ENCODE measurements at regions not wholly inside any gene's neighbourhood (a gene's known extent, or its start where the extent isn't known, plus 50 kb on each side); places are given as distances from the start of the nearest gene placed in this dataset.

GRCh38 chr9:96052686-96053085 is 177.2 kb downstream of the ERCC6L2 start:
- Histone ChIP-seq H3K9me3 (replicated peaks) (no peaks in the 10 kb centered on the region), H3K27ac (replicated peaks) (no peak overlapping the region), H3K4me1 (no peaks in the 10 kb centered on the region), H3K4me3 (no peak overlapping the region), H3K36me3 (no peaks in the 10 kb centered on the region), H3K27me3 (ENCODE audit: low read depth) (peaks cover 29% of the 10 kb centered on the region)
- no peak for DNase-seq
- TF ChIP-seq, protein P1, sequence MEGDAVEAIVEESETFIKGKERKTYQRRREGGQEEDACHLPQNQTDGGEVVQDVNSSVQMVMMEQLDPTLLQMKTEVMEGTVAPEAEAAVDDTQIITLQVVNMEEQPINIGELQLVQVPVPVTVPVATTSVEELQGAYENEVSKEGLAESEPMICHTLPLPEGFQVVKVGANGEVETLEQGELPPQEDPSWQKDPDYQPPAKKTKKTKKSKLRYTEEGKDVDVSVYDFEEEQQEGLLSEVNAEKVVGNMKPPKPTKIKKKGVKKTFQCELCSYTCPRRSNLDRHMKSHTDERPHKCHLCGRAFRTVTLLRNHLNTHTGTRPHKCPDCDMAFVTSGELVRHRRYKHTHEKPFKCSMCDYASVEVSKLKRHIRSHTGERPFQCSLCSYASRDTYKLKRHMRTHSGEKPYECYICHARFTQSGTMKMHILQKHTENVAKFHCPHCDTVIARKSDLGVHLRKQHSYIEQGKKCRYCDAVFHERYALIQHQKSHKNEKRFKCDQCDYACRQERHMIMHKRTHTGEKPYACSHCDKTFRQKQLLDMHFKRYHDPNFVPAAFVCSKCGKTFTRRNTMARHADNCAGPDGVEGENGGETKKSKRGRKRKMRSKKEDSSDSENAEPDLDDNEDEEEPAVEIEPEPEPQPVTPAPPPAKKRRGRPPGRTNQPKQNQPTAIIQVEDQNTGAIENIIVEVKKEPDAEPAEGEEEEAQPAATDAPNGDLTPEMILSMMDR (IDR thresholded peaks at IDR 0.05; ENCODE audit: borderline replicate concordance) = no peak
- intact Hi-C loops (cut with micrococcal nuclease) = no loop called here

- no peaks in the 10 kb centered on the region for H3K9me3 ChIP-seq (replicated peaks)
- H3K36me3 ChIP-seq = no peaks in the 10 kb centered on the region
- H3K27ac ChIP-seq (replicated peaks) = no peak overlapping the region
- no peak overlapping the region for H3K4me3 ChIP-seq
- intact Hi-C loops (cut with micrococcal nuclease) = no loop called here
- no peaks in the 10 kb centered on the region for H3K4me1 ChIP-seq
- DNase-seq = no peak
- peaks cover 37% of the 10 kb centered on the region for H3K27me3 ChIP-seq (ENCODE audit: low read depth)
- TF ChIP-seq, protein P1 (IDR thresholded peaks at IDR 0.05; ENCODE audit: borderline replicate concordance) = no peak
These were observed 175.9 kb downstream of the ERCC6L2 start for GRCh38 chr9:96051423-96051822.

DNA sequence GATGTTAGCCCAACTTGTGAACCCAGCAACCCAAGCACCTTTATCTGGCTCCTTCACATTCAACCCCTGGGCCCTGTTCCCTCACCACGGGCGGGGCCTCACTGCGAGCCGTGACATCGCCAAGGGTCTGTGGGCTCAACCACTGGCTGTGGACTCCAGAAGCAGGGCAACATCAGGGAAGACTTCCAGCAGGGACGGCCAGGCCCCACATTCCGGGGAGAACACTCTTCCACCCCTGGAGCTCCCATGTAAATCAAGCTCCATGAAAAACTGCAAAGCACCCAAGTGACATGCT is 175.3 kb downstream of the ERCC6L2 start:
- no peaks in the 10 kb centered on the region for H3K36me3 ChIP-seq
- no peak for DNase-seq
- H3K27me3 ChIP-seq (ENCODE audit: low read depth) = peaks cover 35% of the 10 kb centered on the region
- H3K4me3 ChIP-seq = no peak overlapping the region
- H3K27ac ChIP-seq (replicated peaks) = no peak overlapping the region
- no peaks in the 10 kb centered on the region for H3K9me3 ChIP-seq (replicated peaks)
- TF ChIP-seq, protein P1 (IDR thresholded peaks at IDR 0.05; ENCODE audit: borderline replicate concordance) = no peak
- intact Hi-C loops (cut with micrococcal nuclease) = no loop called here
- H3K4me1 ChIP-seq = no peaks in the 10 kb centered on the region

GRCh38 chr9:96050048-96050860 is 174.8 kb downstream of the ERCC6L2 start:
- no peak overlapping the region for H3K4me3 ChIP-seq
- intact Hi-C loops (cut with micrococcal nuclease) = no loop called here
- H3K36me3 ChIP-seq = no peaks in the 10 kb centered on the region
- no peaks in the 10 kb centered on the region for H3K4me1 ChIP-seq
- no peak for DNase-seq
- no peaks in the 10 kb centered on the region for H3K9me3 ChIP-seq (replicated peaks)
- H3K27ac ChIP-seq (replicated peaks) = no peak overlapping the region
- TF ChIP-seq, protein P1 (IDR thresholded peaks at IDR 0.05; ENCODE audit: borderline replicate concordance) = no peak
- peaks cover 34% of the 10 kb centered on the region for H3K27me3 ChIP-seq (ENCODE audit: low read depth)

DNA sequence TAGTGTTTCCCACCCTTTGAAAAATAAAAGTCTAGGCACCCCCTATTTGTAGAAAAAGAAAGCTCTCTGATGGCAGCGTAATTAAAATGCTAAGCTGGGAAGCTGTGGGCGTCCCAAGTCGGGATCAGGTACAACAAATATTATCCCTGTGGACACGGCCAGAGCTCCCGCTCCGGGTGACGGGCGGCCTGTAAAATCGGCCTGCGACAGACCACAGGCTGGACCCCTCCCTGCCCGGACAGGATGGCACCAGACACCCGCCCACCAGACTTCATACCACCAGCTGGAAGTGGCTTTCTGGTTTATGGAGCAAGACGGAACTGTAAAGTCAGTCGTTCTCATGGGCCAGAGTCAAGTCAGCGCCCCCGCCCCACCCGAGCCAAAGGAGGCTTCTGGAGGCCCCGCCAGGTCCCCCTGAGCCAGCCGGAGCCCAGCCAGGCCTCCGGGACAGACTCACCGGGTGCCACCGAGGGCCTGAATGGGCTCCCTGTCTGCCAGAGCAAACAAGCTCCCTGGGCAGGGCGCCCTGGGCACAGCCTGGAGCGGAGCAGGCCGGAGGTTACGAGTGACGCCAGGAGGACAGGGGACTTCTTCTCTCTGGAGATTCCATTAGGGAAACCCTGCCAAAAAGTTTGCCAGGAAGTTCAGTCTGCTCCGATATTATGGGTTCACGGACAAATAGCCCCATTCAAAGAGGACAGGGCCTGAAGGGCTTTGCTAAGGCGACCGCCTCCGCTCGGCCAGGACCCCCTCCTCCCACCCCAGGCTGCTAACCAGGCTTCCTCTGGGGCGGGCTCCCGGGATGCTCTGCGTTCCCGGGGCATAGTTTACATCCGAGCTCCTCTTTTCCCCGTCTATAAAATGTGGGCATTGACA is 173.7 kb downstream of the ERCC6L2 start:
- peak; percentile 27 for DNase-seq
- no peaks in the 10 kb centered on the region for H3K4me1 ChIP-seq
- peak overlapping the region; percentile 23 for H3K4me3 ChIP-seq
- intact Hi-C loops (cut with micrococcal nuclease) = no loop called here
- H3K27me3 ChIP-seq (ENCODE audit: low read depth) = peaks cover 34% of the 10 kb centered on the region
- peak overlapping the region; percentile 40 for H3K27ac ChIP-seq (replicated peaks)
- H3K9me3 ChIP-seq (replicated peaks) = no peaks in the 10 kb centered on the region
- no peaks in the 10 kb centered on the region for H3K36me3 ChIP-seq
- TF ChIP-seq, protein P1 (IDR thresholded peaks at IDR 0.05; ENCODE audit: borderline replicate concordance) = no peak

Data from left ventricle myocardium inferior (tissue), 1 donor.